Heart left ventricle (tissue), 13 donors: ENCODE measurements at regions not wholly inside any gene's neighbourhood (a gene's known extent, or its start where the extent isn't known, plus 50 kb on each side); places are given as distances from the start of the nearest gene placed in this dataset.
"Not testable (repeated sequence)": the region's sequence is repeated elsewhere in the genome, so short reads cannot be mapped to it uniquely, and the experiment has no call there.

Source experiments
- CTCF ChIP-seq, 12 donors: fragments of 200-600 bp; sonication (generic) in 4 of 12; IDR thresholded peaks; one replicate each; pipeline versions ENCODE4 v1.5.0 to v1.8.0; 2018 to 2022; ENCODE audit warnings: antibody characterized with exemption in 12 of 12, mild to moderate bottlenecking in 5 of 12
- POLR2A ChIP-seq, 2 donors: fragments of 450-650 bp; IDR thresholded peaks; one replicate each; pipeline ENCODE4 v1.6.1; 2017; ENCODE audit warnings: antibody characterized with exemption in 2 of 2, mild to moderate bottlenecking in 2 of 2, moderate library complexity in 2 of 2
- donor health status: ischemic (EF 13 %, LVEDD 7.1; RV severe dilation, severe dysfunction).
- donor health status: DM: no; HTN: yes; CAD: no.
- donor health status: DM: no; HTN: no; CAD: no.
- donor health status: ischemic (EF 25% LVEDD 6.9; RV normal size, moderate dysfunction).
- donor health status: ischemic (EF 25% LVEDD 5.7; RV mildly dilated, moderate dysfunction).
- donor health status: ischemic (EF 35%, LVEDD 5.7; RV mildly dilated, moderate dysfunction).
- donor health status: nonischemic (EF 11% LVEDD 7.7; RV severe dilation, severe dysfunction).
- donor health status: DM: yes; HTN: yes; CAD: no.
- donor health status: PGD.
- donor health status: ischemic (EF 29% LVEDD 5.4; RV normal size, mild dysfunction).
- donor health status: nonischemic (EF 23%, LVEDD 6.1; RV moderate dilation, normal function).

DNA sequence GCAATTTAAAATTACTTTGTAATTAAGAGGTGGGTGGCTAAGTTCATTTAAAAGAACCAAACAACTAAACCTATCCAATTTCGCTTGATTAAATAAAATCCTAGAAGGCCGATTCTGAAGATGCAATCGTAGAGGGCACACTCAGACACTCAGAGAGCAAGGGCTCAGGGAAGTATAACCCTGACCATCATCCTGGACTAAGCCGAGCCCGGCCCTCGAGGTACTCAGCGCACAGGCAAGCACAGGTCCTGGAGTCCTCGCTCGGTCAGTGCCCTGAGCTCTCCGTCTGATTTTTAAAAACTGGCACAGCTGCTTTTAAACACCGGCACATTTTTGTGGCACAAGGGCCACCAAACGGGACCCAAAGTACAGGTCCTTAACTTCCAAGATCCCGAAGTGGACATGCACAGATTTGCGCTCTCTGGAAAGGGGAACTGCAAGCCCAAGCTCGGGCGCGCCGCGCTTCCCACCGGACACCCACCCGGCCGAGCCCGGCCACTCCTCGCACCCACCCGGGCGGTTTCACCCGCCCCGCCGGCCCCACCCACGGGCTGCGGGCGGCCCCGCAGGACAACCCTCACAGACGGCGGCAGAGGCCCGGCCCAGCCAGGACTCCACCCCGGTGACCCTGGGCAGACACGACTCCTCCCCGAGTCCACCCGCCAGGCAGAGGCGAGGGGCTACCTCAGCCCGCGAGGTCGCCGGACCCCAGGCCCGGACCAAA is 81.0 kb upstream of the TNK2 start:
- TF ChIP-seq CTCF, POLR2A (IDR thresholded peaks at IDR 0.05): not testable (repeated sequence)
